Brain microvascular endothelial cell (primary cell): ENCODE measurements at regions not wholly inside any gene's neighbourhood (a gene's known extent, or its start where the extent isn't known, plus 50 kb on each side); places are given as distances from the start of the nearest gene placed in this dataset.
"Not testable (repeated sequence)": the region's sequence is repeated elsewhere in the genome, so short reads cannot be mapped to it uniquely, and the experiment has no call there.

Experiments
- DNase-seq: peaks from one replicate; pipeline ENCODE4 v3.0.0-alpha.2; 2020
- H3K27ac ChIP-seq: fragments of 250-450 bp; sonication (Bioruptor Pico); 2 replicates; pipeline ENCODE4 v1.5.1; 2020; ENCODE audit warnings: mild to moderate bottlenecking, moderate library complexity
- H3K27me3 ChIP-seq: fragments of 250-450 bp; sonication (Bioruptor Pico); replicated peaks from 2 replicates; pipeline ENCODE4 v1.5.1; 2020; ENCODE audit warnings: mild to moderate bottlenecking
- H3K36me3 ChIP-seq: fragments of 250-450 bp; sonication (Bioruptor Pico); replicated peaks from 2 replicates; pipeline ENCODE4 v1.5.1; 2020; ENCODE audit warnings: mild to moderate bottlenecking
- H3K4me3 ChIP-seq: 2 replicates; pipeline ENCODE4 v1.5.1; 2011; ENCODE audit warnings: low read depth, mild to moderate bottlenecking, control low read depth, low read length, moderate library complexity
- CTCF ChIP-seq: IDR thresholded peaks from 2 replicates; pipeline ENCODE4 v1.5.1; 2011; ENCODE audit warnings: low read depth, mild to moderate bottlenecking, moderate library complexity, low read length, control low read depth, inconsistent platforms; ENCODE audit errors: missing control alignments
- in situ Hi-C: cut with HindIII; loops from 2 replicates; pipeline ENCODE4 v1.10.0; 2017; ENCODE audit warnings: low sequenced_read_pairs, low pct_ligation_motif_present

- Histone ChIP-seq H3K27ac (no peak overlapping the region), H3K36me3 (no peaks in the 10 kb centered on the region), H3K4me3 (no peak overlapping the region), H3K27me3 (no peaks in the 10 kb centered on the region)
- TF ChIP-seq CTCF: no peak
- in situ Hi-C loops: no loop called here
- DNase-seq: no peak
Observed at GRCh38 chrX:117843749-117844148, 272.9 kb downstream of the KLHL13 start.

- no peak for DNase-seq
- no peak overlapping the region for H3K27ac ChIP-seq
- no peak overlapping the region for H3K4me3 ChIP-seq
- H3K27me3 ChIP-seq: no peaks in the 10 kb centered on the region
- in situ Hi-C loops: no loop called here
- H3K36me3 ChIP-seq: no peaks in the 10 kb centered on the region
- no peak for TF ChIP-seq CTCF
Observed at GRCh38 chrX:117840645-117841044, 276.0 kb downstream of the KLHL13 start.

GRCh38 chrX:117839544-117839943, 277.1 kb downstream of the KLHL13 start:
- DNase-seq: no peak
- in situ Hi-C loops: no loop called here
- TF ChIP-seq CTCF: no peak
- Histone ChIP-seq H3K27me3 (no peaks in the 10 kb centered on the region), H3K36me3 (no peaks in the 10 kb centered on the region), H3K27ac (no peak overlapping the region), H3K4me3 (no peak overlapping the region)

- TF ChIP-seq CTCF: no peak
- no peak overlapping the region for H3K27ac ChIP-seq
- H3K27me3 ChIP-seq: no peaks in the 10 kb centered on the region
- H3K4me3 ChIP-seq: no peak overlapping the region
- in situ Hi-C loops: no loop called here
- H3K36me3 ChIP-seq: no peaks in the 10 kb centered on the region
- no peak for DNase-seq
Observed at GRCh38 chrX:117838581-117839331, 277.9 kb downstream of the KLHL13 start.

- in situ Hi-C loops: no loop called here
- Histone ChIP-seq H3K27me3 (no peaks in the 10 kb centered on the region), H3K27ac (no peak overlapping the region), H3K4me3 (no peak overlapping the region), H3K36me3 (no peaks in the 10 kb centered on the region)
- no peak for TF ChIP-seq CTCF
- no peak for DNase-seq
Observed at GRCh38 chrX:117835034-117835433, 281.6 kb downstream of the KLHL13 start.

- in situ Hi-C loops: no loop called here
- Histone ChIP-seq H3K27ac (no peak overlapping the region), H3K36me3 (no peaks in the 10 kb centered on the region), H3K4me3 (no peak overlapping the region), H3K27me3 (no peaks in the 10 kb centered on the region)
- no peak for TF ChIP-seq CTCF
- no peak for DNase-seq
Observed at GRCh38 chrX:117834076-117834475, 282.5 kb downstream of the KLHL13 start.

GRCh38 chrX:117821472-117821871, 295.1 kb downstream of the KLHL13 start:
- H3K4me3 ChIP-seq, H3K36me3 ChIP-seq, H3K27ac ChIP-seq, H3K27me3 ChIP-seq, DNase-seq, in situ Hi-C loops: not testable (repeated sequence)
